Cerebellar nuclear complex (tissue), 1 donor: ENCODE measurements at regions not wholly inside any gene's neighbourhood (a gene's known extent, or its start where the extent isn't known, plus 50 kb on each side); places are given as distances from the start of the nearest gene placed in this dataset.
"Not testable (repeated sequence)": the region's sequence is repeated elsewhere in the genome, so short reads cannot be mapped to it uniquely, and the experiment has no call there.

Experiments
- DNase-seq, 2 experiments: peaks; one replicate each; lab custom pipeline; 2025; lab: John Stamatoyannopoulos, UW

- not testable (repeated sequence) for DNase-seq
These were observed 112.1 kb upstream of the DUSP22 start for GRCh38 chr6:180091-180694.

- DNase-seq: no peak
These were observed 111.1 kb upstream of the DUSP22 start for GRCh38 chr6:181049-181654.

- no peak for DNase-seq
These were observed 108.6 kb upstream of the DUSP22 start for GRCh38 chr6:183668-184067.

GRCh38 chr6:184161-184700 is 108.1 kb upstream of the DUSP22 start:
- DNase-seq: no peak

- no peak for DNase-seq
These were observed 105.8 kb upstream of the DUSP22 start for GRCh38 chr6:186340-186965.

- no peak for DNase-seq
These were observed 105.0 kb upstream of the DUSP22 start for GRCh38 chr6:187210-187861.

GRCh38 chr6:188821-189655 is 103.2 kb upstream of the DUSP22 start:
- DNase-seq: no peak

- no peak for DNase-seq
These were observed 102.6 kb upstream of the DUSP22 start for GRCh38 chr6:189676-190075.

GRCh38 chr6:190596-191395 is 101.5 kb upstream of the DUSP22 start:
- DNase-seq: no peak

- DNase-seq: no peak
These were observed 100.6 kb upstream of the DUSP22 start for GRCh38 chr6:191487-192312.

- no peak for DNase-seq
These were observed 100.0 kb upstream of the DUSP22 start for GRCh38 chr6:192313-192664.

GRCh38 chr6:193180-193579 is 99.1 kb upstream of the DUSP22 start:
- no peak for DNase-seq

GRCh38 chr6:193773-194310 is 98.4 kb upstream of the DUSP22 start:
- no peak for DNase-seq

- DNase-seq: no peak
These were observed 96.4 kb upstream of the DUSP22 start for GRCh38 chr6:195861-196360.

- no peak for DNase-seq
These were observed 95.7 kb upstream of the DUSP22 start for GRCh38 chr6:196543-196942.

- no peak for DNase-seq
These were observed 88.6 kb upstream of the DUSP22 start for GRCh38 chr6:203661-204060.

GRCh38 chr6:206264-206663 is 86.0 kb upstream of the DUSP22 start:
- no peak for DNase-seq

- DNase-seq: no peak
These were observed 83.9 kb upstream of the DUSP22 start for GRCh38 chr6:208364-208763.

GRCh38 chr6:208938-209337 is 83.3 kb upstream of the DUSP22 start:
- no peak for DNase-seq
